ENCODE measurements at regions not wholly inside any gene's neighbourhood (a gene's known extent, or its start where the extent isn't known, plus 50 kb on each side); places are given as distances from the start of the nearest gene placed in this dataset.

DNA sequence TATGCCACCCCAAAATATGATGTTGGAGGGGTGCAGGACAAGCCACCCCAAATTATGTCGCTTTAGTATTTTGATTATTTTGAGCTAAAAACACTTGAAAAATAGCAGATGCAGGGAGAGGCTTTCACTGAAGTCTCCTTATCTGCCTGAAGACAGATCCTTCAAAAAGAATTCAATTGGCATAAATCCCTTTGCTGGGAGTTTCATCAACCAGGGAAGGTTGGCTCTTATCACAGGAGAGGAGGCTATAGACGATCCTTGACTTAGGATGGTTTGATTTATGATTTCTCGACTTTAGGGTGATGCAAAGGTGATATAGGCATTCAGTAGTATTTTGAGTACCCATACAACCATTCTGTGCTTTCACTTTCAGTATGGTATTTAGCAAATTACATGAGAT lies 97.8 kb upstream of the CAMK1G start:
- no peaks in the 10 kb centered on the region for H3K27me3 ChIP-seq (ENCODE audit: control insufficient read depth, insufficient read depth, low read length)
- no peak for DNase-seq
- H3K4me1 ChIP-seq (ENCODE audit: control insufficient read depth in 2 of 3, insufficient read depth in 2 of 3, low read depth in 1 of 3, low read length in 3 of 3): no peaks in the 10 kb centered on the region
- H3K9me3 ChIP-seq (ENCODE audit: control insufficient read depth in 2 of 3, insufficient read depth in 1 of 3, low read length in 3 of 3): no peaks in the 10 kb centered on the region
- H3K27ac ChIP-seq (ENCODE audit: low read depth in 2 of 2, low read length in 2 of 2): no peak overlapping the region
- intact Hi-C loops (cut with DNase I): no loop called here
- no peak overlapping the region for H3K4me3 ChIP-seq (ENCODE audit: low read length in 3 of 3)
- no peaks in the 10 kb centered on the region for H3K36me3 ChIP-seq (ENCODE audit: control insufficient read depth in 2 of 3, insufficient read depth in 3 of 3, low read length in 3 of 3)
- TF ChIP-seq, protein P1, sequence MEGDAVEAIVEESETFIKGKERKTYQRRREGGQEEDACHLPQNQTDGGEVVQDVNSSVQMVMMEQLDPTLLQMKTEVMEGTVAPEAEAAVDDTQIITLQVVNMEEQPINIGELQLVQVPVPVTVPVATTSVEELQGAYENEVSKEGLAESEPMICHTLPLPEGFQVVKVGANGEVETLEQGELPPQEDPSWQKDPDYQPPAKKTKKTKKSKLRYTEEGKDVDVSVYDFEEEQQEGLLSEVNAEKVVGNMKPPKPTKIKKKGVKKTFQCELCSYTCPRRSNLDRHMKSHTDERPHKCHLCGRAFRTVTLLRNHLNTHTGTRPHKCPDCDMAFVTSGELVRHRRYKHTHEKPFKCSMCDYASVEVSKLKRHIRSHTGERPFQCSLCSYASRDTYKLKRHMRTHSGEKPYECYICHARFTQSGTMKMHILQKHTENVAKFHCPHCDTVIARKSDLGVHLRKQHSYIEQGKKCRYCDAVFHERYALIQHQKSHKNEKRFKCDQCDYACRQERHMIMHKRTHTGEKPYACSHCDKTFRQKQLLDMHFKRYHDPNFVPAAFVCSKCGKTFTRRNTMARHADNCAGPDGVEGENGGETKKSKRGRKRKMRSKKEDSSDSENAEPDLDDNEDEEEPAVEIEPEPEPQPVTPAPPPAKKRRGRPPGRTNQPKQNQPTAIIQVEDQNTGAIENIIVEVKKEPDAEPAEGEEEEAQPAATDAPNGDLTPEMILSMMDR (IDR thresholded peaks at IDR 0.05; ENCODE audit: borderline replicate concordance, extremely low read depth, insufficient read depth): no peak
- no peak for FAIRE-seq
- no peak overlapping the region for H3K9ac ChIP-seq (ENCODE audit: low read length in 3 of 3)

- no peak for FAIRE-seq
- Histone ChIP-seq H3K27ac (ENCODE audit: low read depth in 2 of 2, low read length in 2 of 2) (no peak overlapping the region), H3K9me3 (ENCODE audit: control insufficient read depth in 2 of 3, insufficient read depth in 1 of 3, low read length in 3 of 3) (no peaks in the 10 kb centered on the region), H3K36me3 (ENCODE audit: control insufficient read depth in 2 of 3, insufficient read depth in 3 of 3, low read length in 3 of 3) (no peaks in the 10 kb centered on the region), H3K4me1 (ENCODE audit: control insufficient read depth in 2 of 3, insufficient read depth in 2 of 3, low read depth in 1 of 3, low read length in 3 of 3) (no peaks in the 10 kb centered on the region), H3K9ac (ENCODE audit: low read length in 3 of 3) (no peak overlapping the region), H3K4me3 (ENCODE audit: low read length in 3 of 3) (no peak overlapping the region), H3K27me3 (ENCODE audit: control insufficient read depth, insufficient read depth, low read length) (no peaks in the 10 kb centered on the region)
- intact Hi-C loops (cut with DNase I): no loop called here
- TF ChIP-seq, protein P1 (IDR thresholded peaks at IDR 0.05; ENCODE audit: borderline replicate concordance, extremely low read depth, insufficient read depth): no peak
- DNase-seq: no peak
These were observed 96.5 kb upstream of the CAMK1G start for GRCh38 chr1:209486861-209487593.

- Histone ChIP-seq H3K9ac (ENCODE audit: low read length in 3 of 3) (no peak overlapping the region), H3K27ac (ENCODE audit: low read depth in 2 of 2, low read length in 2 of 2) (no peak overlapping the region), H3K4me3 (ENCODE audit: low read length in 3 of 3) (no peak overlapping the region), H3K36me3 (ENCODE audit: control insufficient read depth in 2 of 3, insufficient read depth in 3 of 3, low read length in 3 of 3) (no peaks in the 10 kb centered on the region), H3K27me3 (ENCODE audit: control insufficient read depth, insufficient read depth, low read length) (no peaks in the 10 kb centered on the region), H3K9me3 (ENCODE audit: control insufficient read depth in 2 of 3, insufficient read depth in 1 of 3, low read length in 3 of 3) (no peaks in the 10 kb centered on the region), H3K4me1 (ENCODE audit: control insufficient read depth in 2 of 3, insufficient read depth in 2 of 3, low read depth in 1 of 3, low read length in 3 of 3) (no peaks in the 10 kb centered on the region)
- peak in 2 of 5 donors; percentile 2 to 13 for DNase-seq
- no peak for FAIRE-seq
- TF ChIP-seq, protein P1 (IDR thresholded peaks at IDR 0.05; ENCODE audit: borderline replicate concordance, extremely low read depth, insufficient read depth): no peak
- intact Hi-C loops (cut with DNase I): no loop called here
These were observed 93.5 kb upstream of the CAMK1G start for GRCh38 chr1:209490013-209490412.

DNA sequence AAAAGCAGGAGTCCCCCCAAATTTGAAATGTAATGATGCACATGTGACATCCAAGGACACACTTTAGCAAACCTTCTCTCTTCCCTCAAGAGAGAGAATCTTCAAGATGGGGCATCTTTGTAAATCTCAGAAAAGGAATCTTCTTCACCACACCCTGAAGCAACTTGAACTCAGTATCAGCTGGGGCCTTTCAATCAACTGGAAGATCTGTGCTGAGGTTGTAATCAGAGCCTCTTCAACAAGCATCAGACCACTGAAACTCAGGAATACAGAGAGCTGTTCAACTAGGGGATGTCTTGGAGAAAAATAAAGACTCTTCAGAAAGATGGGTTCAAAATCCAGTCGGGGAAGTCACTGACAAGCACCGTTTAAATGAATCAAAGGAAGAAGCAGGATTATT lies 92.5 kb upstream of the CAMK1G start:
- no peak overlapping the region for H3K4me3 ChIP-seq (ENCODE audit: low read length in 3 of 3)
- DNase-seq (no peak), FAIRE-seq (no peak)
- intact Hi-C loops (cut with DNase I): no loop called here
- no peaks in the 10 kb centered on the region for H3K36me3 ChIP-seq (ENCODE audit: control insufficient read depth in 2 of 3, insufficient read depth in 3 of 3, low read length in 3 of 3)
- no peak overlapping the region for H3K27ac ChIP-seq (ENCODE audit: low read depth in 2 of 2, low read length in 2 of 2)
- TF ChIP-seq, protein P1 (IDR thresholded peaks at IDR 0.05; ENCODE audit: borderline replicate concordance, extremely low read depth, insufficient read depth): no peak
- no peaks in the 10 kb centered on the region for H3K4me1 ChIP-seq (ENCODE audit: control insufficient read depth in 2 of 3, insufficient read depth in 2 of 3, low read depth in 1 of 3, low read length in 3 of 3)
- H3K9ac ChIP-seq (ENCODE audit: low read length in 3 of 3): no peak overlapping the region
- H3K9me3 ChIP-seq (ENCODE audit: control insufficient read depth in 2 of 3, insufficient read depth in 1 of 3, low read length in 3 of 3): peaks cover 0 to 5% (median 0%) of the 10 kb centered on the region in 3 donors
- H3K27me3 ChIP-seq (ENCODE audit: control insufficient read depth, insufficient read depth, low read length): no peaks in the 10 kb centered on the region
